Testis (tissue), 2 donors: ENCODE measurements at regions not wholly inside any gene's neighbourhood (a gene's known extent, or its start where the extent isn't known, plus 50 kb on each side); places are given as distances from the start of the nearest gene placed in this dataset.

Experiments used
- CTCF ChIP-seq, 3 experiments: fragments of 450-650 bp in 2 of 3; fragments of 200-600 bp in 1 of 3; sonication (generic) in 1 of 3; IDR thresholded peaks; one replicate each; pipeline ENCODE4 v1.5.1; 2016 to 2019; ENCODE audit warnings: antibody characterized with exemption in 3 of 3, mild to moderate bottlenecking in 2 of 3, moderate library complexity in 1 of 3
- POLR2A ChIP-seq: fragments of 450-650 bp; IDR thresholded peaks from one replicate; pipeline ENCODE4 v1.6.1; 2017; ENCODE audit warnings: antibody characterized with exemption, mild to moderate bottlenecking, moderate library complexity

- TF ChIP-seq CTCF (IDR thresholded peaks at IDR 0.05), result no peak
- no peak for TF ChIP-seq POLR2A
These were observed 303.9 kb downstream of the ETS1 start for GRCh38 chr11:128283451-128283850.
